ENCODE measurements at regions not wholly inside any gene's neighbourhood (a gene's known extent, or its start where the extent isn't known, plus 50 kb on each side); places are given as distances from the start of the nearest gene placed in this dataset.
A peak's percentile ranks its signal among the peaks of the same experiment; 100 is the strongest.

DNA sequence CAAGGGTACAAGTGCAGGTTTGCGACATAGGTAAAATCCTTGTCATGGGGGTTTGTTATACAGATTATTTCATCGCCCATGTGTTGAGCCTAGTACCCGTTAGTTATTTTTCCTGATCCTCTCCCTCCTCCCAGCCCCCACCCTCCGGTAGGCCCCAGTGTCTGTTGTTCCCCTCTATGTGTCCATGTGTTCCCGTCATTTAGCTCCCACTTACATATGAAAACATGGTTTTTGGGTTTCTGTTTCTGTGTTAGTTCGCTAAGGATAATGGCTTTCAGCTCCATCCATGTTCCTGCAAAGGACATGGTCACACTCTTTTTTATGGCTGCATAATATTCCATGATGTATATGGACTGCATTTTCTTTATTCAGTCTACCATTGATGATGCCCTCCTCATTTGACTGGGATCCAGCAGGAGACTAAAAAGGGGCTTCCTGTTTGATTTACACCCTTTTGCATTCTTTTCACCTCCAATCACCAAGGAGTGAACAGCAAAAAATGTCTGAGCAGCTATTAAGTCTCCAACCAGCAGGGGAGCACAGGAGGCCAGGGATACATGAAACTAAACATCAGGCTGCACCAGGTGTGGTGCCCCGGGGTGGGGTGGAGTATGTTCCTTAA lies 188.2 kb downstream of the SKIDA1 start:
- Histone ChIP-seq H3K36me3 (ENCODE audit: insufficient read depth, low read length) (no peaks in the 10 kb centered on the region), H3K9ac (ENCODE audit: low read depth, low read length) (no peak overlapping the region), H3K9me3 (ENCODE audit: control insufficient read depth, insufficient read depth, low read length) (no peaks in the 10 kb centered on the region), H3K4me1 (ENCODE audit: insufficient read depth, low read length) (peaks cover 19% of the 10 kb centered on the region)

GRCh38 chr10:21336476-21337170 lies 188.9 kb downstream of the SKIDA1 start:
- Histone ChIP-seq H3K4me1 (ENCODE audit: insufficient read depth, low read length) (peaks cover 19% of the 10 kb centered on the region), H3K9ac (ENCODE audit: low read depth, low read length) (no peak overlapping the region; the same call in 1 of the 2 replicates), H3K9me3 (ENCODE audit: control insufficient read depth, insufficient read depth, low read length) (no peaks in the 10 kb centered on the region), H3K36me3 (ENCODE audit: insufficient read depth, low read length) (no peaks in the 10 kb centered on the region)

GRCh38 chr10:21334891-21335696 lies 190.4 kb downstream of the SKIDA1 start:
- H3K36me3 ChIP-seq (ENCODE audit: insufficient read depth, low read length) = no peaks in the 10 kb centered on the region
- H3K9me3 ChIP-seq (ENCODE audit: control insufficient read depth, insufficient read depth, low read length) = no peaks in the 10 kb centered on the region
- peaks cover 19% of the 10 kb centered on the region for H3K4me1 ChIP-seq (ENCODE audit: insufficient read depth, low read length)
- H3K9ac ChIP-seq (ENCODE audit: low read depth, low read length) = no peak overlapping the region

- no peaks in the 10 kb centered on the region for H3K36me3 ChIP-seq (ENCODE audit: insufficient read depth, low read length)
- no peak overlapping the region for H3K9ac ChIP-seq (ENCODE audit: low read depth, low read length)
- H3K4me1 ChIP-seq (ENCODE audit: insufficient read depth, low read length) = peaks cover 20% of the 10 kb centered on the region
- no peaks in the 10 kb centered on the region for H3K9me3 ChIP-seq (ENCODE audit: control insufficient read depth, insufficient read depth, low read length)
Measured at GRCh38 chr10:21330628-21331020, 194.9 kb downstream of the SKIDA1 start.

DNA sequence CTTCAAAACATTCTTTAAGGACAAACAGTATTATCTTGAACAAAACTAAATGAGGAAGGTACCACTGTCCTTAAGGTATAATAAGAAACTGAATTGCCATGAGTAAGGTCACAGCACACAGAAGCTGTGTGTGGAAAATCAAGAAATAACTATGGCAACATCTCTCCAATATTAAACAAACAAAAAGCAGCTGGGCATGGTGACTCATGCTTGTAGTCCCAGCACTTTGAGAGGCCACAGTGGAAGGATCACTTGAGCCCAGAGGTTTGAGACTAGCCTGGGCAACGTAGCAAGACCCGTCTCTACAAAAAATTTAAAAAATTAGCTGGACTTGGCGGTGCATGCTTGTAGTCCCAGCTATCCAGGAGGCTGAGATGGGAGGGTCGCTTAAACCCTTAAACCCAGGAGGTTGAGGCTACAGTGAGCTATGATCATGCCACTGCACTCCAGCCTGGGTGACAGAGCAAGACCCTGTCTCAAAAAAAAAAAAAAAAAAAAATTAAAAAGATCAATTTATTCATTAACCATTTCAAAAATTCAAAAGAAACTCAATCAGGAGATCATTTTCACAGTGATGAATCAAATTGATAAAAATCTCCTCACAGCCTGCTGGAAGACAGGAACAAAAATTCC lies 195.4 kb downstream of the SKIDA1 start:
- no peaks in the 10 kb centered on the region for H3K9me3 ChIP-seq (ENCODE audit: control insufficient read depth, insufficient read depth, low read length)
- H3K9ac ChIP-seq (ENCODE audit: low read depth, low read length) = no peak overlapping the region
- no peaks in the 10 kb centered on the region for H3K36me3 ChIP-seq (ENCODE audit: insufficient read depth, low read length)
- peaks cover 15% of the 10 kb centered on the region for H3K4me1 ChIP-seq (ENCODE audit: insufficient read depth, low read length)

- H3K9ac ChIP-seq (ENCODE audit: low read depth, low read length) = no peak overlapping the region
- no peaks in the 10 kb centered on the region for H3K9me3 ChIP-seq (ENCODE audit: control insufficient read depth, insufficient read depth, low read length)
- H3K4me1 ChIP-seq (ENCODE audit: insufficient read depth, low read length) = peaks cover 11% of the 10 kb centered on the region
- no peaks in the 10 kb centered on the region for H3K36me3 ChIP-seq (ENCODE audit: insufficient read depth, low read length)
Measured at GRCh38 chr10:21327289-21327993, 198.0 kb downstream of the SKIDA1 start.

- H3K9ac ChIP-seq (ENCODE audit: low read depth, low read length) = no peak overlapping the region
- peaks cover 11% of the 10 kb centered on the region for H3K4me1 ChIP-seq (ENCODE audit: insufficient read depth, low read length)
- H3K36me3 ChIP-seq (ENCODE audit: insufficient read depth, low read length) = no peaks in the 10 kb centered on the region
- no peaks in the 10 kb centered on the region for H3K9me3 ChIP-seq (ENCODE audit: control insufficient read depth, insufficient read depth, low read length)
Measured at GRCh38 chr10:21326594-21327288, 198.7 kb downstream of the SKIDA1 start.

DNA sequence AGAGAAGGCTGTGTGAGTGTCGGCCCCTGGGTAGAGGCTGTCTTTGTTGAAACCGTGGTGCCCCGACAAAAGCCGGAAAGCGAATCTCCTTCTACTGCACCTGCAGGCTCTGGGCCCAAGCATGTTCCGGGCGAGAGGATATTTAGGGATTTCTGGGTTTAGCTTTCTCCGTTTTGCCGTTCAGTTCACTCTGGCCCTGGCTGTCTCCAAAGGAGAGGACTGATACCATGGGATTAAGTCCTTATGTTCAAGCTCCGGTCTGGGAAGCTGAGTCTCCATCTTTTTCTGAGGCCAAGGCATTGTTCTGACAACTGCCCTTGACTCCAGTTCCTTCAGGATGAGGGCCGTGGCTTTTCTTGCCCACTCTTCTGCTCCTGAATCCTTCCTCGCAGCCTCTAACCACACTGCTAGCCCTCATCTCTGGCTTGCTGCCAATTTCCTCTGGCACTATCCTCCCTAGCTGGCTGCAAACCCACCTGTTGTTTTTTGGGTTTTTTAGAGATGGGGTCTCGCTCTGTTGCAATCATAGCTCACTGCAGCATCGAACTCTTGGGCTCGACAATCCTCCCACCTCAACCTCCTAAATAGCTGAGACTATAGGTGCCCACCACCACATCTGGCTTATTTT lies 206.8 kb downstream of the SKIDA1 start:
- Histone ChIP-seq H3K9ac (ENCODE audit: low read depth, low read length) (no peak overlapping the region), H3K4me1 (ENCODE audit: insufficient read depth, low read length) (peaks cover 34% of the 10 kb centered on the region), H3K9me3 (ENCODE audit: control insufficient read depth, insufficient read depth, low read length) (no peaks in the 10 kb centered on the region), H3K36me3 (ENCODE audit: insufficient read depth, low read length) (no peaks in the 10 kb centered on the region)

DNA sequence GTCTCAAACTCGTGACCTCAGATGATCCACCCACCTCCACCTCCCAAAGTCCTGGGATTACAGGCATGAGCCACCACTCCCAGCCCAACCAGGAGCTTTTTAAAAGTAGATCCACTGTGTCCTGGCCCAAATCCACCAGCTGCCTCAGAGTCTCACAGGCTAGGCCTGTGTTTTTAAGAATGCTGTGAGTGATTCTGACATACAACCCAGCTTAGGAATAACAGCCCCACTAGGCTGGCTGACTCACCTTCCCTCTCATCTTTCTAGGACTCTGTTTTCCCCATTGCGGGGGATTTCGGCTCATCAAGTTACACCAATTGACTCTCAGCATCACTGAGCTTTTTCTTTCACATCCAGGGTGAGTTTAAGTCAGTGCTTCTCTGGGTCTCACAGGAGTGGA lies 207.6 kb downstream of the SKIDA1 start:
- Histone ChIP-seq H3K9me3 (ENCODE audit: control insufficient read depth, insufficient read depth, low read length) (no peaks in the 10 kb centered on the region), H3K4me1 (ENCODE audit: insufficient read depth, low read length) (peaks cover 35% of the 10 kb centered on the region), H3K9ac (ENCODE audit: low read depth, low read length) (no peak overlapping the region), H3K36me3 (ENCODE audit: insufficient read depth, low read length) (no peaks in the 10 kb centered on the region)

DNA sequence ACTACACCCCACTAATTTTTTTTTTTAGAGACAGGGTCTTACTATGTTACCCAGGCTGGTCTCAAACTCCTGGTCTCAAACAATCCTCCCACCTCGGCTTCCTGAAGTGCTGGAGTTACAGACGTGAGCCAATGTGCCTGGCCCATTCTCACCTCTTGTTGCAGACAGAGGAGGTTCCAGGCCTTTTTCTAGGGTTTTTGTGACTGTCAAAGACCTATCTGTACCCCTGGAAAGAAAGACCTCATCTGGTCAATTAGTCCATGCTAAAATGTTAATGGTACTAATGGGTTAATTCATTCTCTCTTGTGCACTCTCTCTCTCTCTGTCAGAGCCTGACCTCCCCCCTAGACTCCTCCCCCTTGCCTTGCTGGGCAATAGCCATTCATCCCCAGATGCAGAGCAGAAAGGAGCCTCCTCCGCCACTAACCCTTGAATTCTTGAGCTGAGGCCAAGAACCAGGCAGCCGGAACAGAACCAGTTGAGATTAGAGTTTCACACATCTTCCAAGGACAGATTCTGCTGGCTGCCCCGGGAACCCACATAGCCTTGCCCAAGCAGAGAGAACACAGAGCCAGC lies 209.7 kb downstream of the SKIDA1 start:
- Histone ChIP-seq H3K4me1 (ENCODE audit: insufficient read depth, low read length) (peaks cover 35% of the 10 kb centered on the region), H3K36me3 (ENCODE audit: insufficient read depth, low read length) (no peaks in the 10 kb centered on the region), H3K9me3 (ENCODE audit: control insufficient read depth, insufficient read depth, low read length) (no peaks in the 10 kb centered on the region), H3K9ac (ENCODE audit: low read depth, low read length) (peak overlapping the region; percentile 5; the same call in 1 of the 2 replicates)

DNA sequence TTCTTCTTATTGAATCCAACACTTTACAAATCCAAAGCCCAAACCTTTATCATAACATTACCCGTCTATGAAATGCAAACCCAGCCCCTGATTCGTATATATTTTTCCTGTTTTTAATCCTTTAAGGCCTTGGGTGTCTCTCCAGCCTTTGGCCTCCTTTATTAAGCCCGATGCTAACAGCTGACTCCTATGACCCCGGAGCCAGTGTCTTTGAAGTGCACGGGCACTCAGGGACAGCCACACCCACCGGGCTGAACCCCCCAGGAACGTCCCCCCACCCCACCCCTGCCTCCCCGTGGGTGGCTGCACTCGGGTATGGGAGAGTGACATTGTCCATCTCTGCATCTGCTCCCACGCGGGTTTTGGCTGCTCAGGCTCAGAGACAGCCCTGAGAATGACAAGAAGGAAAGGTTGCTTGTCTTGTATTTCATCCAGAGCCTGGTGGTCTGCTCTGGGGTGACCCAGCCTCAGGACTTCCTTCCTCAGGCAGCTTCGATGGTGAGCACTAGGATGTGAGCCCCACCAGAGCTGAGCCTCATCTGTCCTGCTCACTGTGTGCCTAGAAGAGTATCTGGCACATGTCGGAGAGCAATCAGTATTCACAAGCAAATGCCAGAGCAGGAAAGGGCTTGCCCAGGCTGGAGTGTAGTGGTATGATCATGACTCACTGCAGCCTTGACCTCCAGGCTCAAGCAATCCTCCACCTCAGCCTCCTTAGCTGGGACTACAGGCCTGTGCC lies 210.4 kb downstream of the SKIDA1 start:
- Histone ChIP-seq H3K36me3 (ENCODE audit: insufficient read depth, low read length) (no peaks in the 10 kb centered on the region), H3K4me1 (ENCODE audit: insufficient read depth, low read length) (peaks cover 35% of the 10 kb centered on the region), H3K9me3 (ENCODE audit: control insufficient read depth, insufficient read depth, low read length) (no peaks in the 10 kb centered on the region), H3K9ac (ENCODE audit: low read depth, low read length) (no peak overlapping the region)

- no peaks in the 10 kb centered on the region for H3K9me3 ChIP-seq (ENCODE audit: control insufficient read depth, insufficient read depth, low read length)
- no peak overlapping the region for H3K9ac ChIP-seq (ENCODE audit: low read depth, low read length)
- peaks cover 35% of the 10 kb centered on the region for H3K4me1 ChIP-seq (ENCODE audit: insufficient read depth, low read length)
- no peaks in the 10 kb centered on the region for H3K36me3 ChIP-seq (ENCODE audit: insufficient read depth, low read length)
Measured at GRCh38 chr10:21314111-21314626, 211.3 kb downstream of the SKIDA1 start.
